Keratinocyte (primary cell): ENCODE measurements at regions not wholly inside any gene's neighbourhood (a gene's known extent, or its start where the extent isn't known, plus 50 kb on each side); places are given as distances from the start of the nearest gene placed in this dataset.

Experiments
- DNase-seq: peaks from one replicate; pipeline ENCODE4 v3.0.0-alpha.2; 2011; ENCODE audit warnings: low read depth, missing footprints, low spot score
- FAIRE-seq: peaks from 2 replicates; lab custom pipeline; 2011; peaks lifted over from hg19 to GRCh38; lab: Jason Lieb, UNC
- H2AFZ ChIP-seq: 2 replicates; pipeline ENCODE4 v1.6.0; 2012; ENCODE audit warnings: low read length, control low read depth, inconsistent platforms; ENCODE audit not compliant: control insufficient read depth
- H3K27ac ChIP-seq: 2 replicates; pipeline ENCODE4 v1.5.1; 2011; ENCODE audit warnings: low read length; ENCODE audit not compliant: control insufficient read depth, insufficient read depth
- H3K27me3 ChIP-seq: 3 replicates; pipeline ENCODE4 v1.6.0; 2011; ENCODE audit warnings: low read length; ENCODE audit not compliant: control insufficient read depth, insufficient read depth; ENCODE audit errors: extremely low read depth
- H3K36me3 ChIP-seq, 2 experiments: 2 replicates in 1 of 2; 3 replicates in 1 of 2; pipeline ENCODE4 v1.5.1; 2011; ENCODE audit warnings: low read length in 2 of 2, mild to moderate bottlenecking in 1 of 2; ENCODE audit not compliant: control insufficient read depth in 2 of 2, insufficient read depth in 2 of 2; ENCODE audit errors: extremely low read depth in 1 of 2
- H3K4me1 ChIP-seq: 3 replicates; pipeline ENCODE4 v1.5.1; 2011; ENCODE audit warnings: low read length; ENCODE audit not compliant: control insufficient read depth, insufficient read depth; ENCODE audit errors: extremely low read depth
- H3K4me2 ChIP-seq: 3 replicates; pipeline ENCODE4 v1.6.0; 2011; ENCODE audit warnings: low read depth, low read length; ENCODE audit not compliant: control insufficient read depth, insufficient read depth; ENCODE audit errors: extremely low read depth
- H3K4me3 ChIP-seq, 3 experiments: fragments of 200-600 bp in 1 of 3; sonication (generic) in 1 of 3; 2 replicates in 2 of 3; 3 replicates in 1 of 3; pipeline ENCODE4 v1.5.1; 2011 to 2016; ENCODE audit warnings: low read length in 3 of 3, mild to moderate bottlenecking in 3 of 3, control low read depth in 2 of 3, inconsistent platforms in 1 of 3, low read depth in 1 of 3, mixed read lengths in 1 of 3, mixed run types in 1 of 3, moderate library complexity in 1 of 3; ENCODE audit not compliant: control insufficient read depth in 2 of 3, insufficient read depth in 2 of 3; ENCODE audit errors: extremely low read depth in 1 of 3
- H3K79me2 ChIP-seq: 2 replicates; pipeline ENCODE4 v1.6.0; 2012; ENCODE audit warnings: low read length; ENCODE audit not compliant: control insufficient read depth, insufficient read depth
- H3K9ac ChIP-seq: 3 replicates; pipeline ENCODE4 v1.6.0; 2011; ENCODE audit warnings: low read length; ENCODE audit not compliant: control insufficient read depth, insufficient read depth; ENCODE audit errors: extremely low read depth
- H3K9me1 ChIP-seq: 3 replicates; pipeline ENCODE4 v1.6.0; 2011; ENCODE audit warnings: low read length; ENCODE audit not compliant: control insufficient read depth, insufficient read depth; ENCODE audit errors: extremely low read depth
- H3K9me3 ChIP-seq: 2 replicates; pipeline ENCODE4 v1.5.1; 2012; ENCODE audit warnings: low read depth, low read length; ENCODE audit not compliant: control insufficient read depth
- H4K20me1 ChIP-seq: 3 replicates; pipeline ENCODE4 v1.6.0; 2011; ENCODE audit warnings: low read length; ENCODE audit not compliant: control insufficient read depth, insufficient read depth; ENCODE audit errors: extremely low read depth
- CTCF ChIP-seq, 3 experiments: IDR thresholded peaks in 1 of 3; conservative IDR thresholded peaks in 1 of 3; optimal IDR thresholded peaks in 1 of 3; 2 replicates in 2 of 3; 3 replicates in 1 of 3; pipeline versions ENCODE3 to v1.5.1; 2011; ENCODE audit warnings: low read length in 3 of 3, mild to moderate bottlenecking in 3 of 3, moderate library complexity in 2 of 3, control low read depth in 1 of 3, inconsistent platforms in 1 of 3; ENCODE audit not compliant: insufficient read depth in 2 of 3; ENCODE audit errors: extremely low read depth in 1 of 3
- EZH2 ChIP-seq: IDR thresholded peaks from one replicate; pipeline ENCODE4 v1.6.1; 2012; ENCODE audit warnings: inconsistent platforms, mild to moderate bottlenecking, low read length, moderate library complexity
- dilution Hi-C: fragments of 300-500 bp; cut with MboI; formaldehyde crosslinking; loops from one replicate; pipeline ENCODE4 v1.7.0; 2020; ENCODE audit warnings: low sequenced_read_pairs; ENCODE audit not compliant: extremely low pct_ligation_motif_present

DNA sequence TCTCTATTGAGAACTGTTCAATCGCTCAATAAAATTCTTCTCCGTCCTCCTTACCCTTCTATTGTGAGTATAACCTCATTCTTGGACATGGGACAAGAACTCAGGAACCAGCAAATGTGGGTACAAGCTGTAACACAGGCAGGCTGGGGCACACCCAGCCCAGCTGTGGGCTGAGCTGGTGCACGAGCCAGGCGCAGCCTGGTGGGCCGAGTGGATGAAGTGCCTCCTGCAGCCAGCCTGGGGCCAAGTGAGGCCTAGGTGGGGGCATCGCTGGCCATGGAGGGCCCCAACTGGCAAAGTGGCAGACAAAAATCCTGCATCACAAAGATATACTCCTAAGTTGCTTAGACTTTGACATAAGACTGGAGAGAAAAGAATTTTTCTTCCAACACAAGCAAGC, 57.9 kb upstream of the DIAPH3 start:
- Histone ChIP-seq H3K9ac (no peak overlapping the region), H3K36me3 (no peaks in the 10 kb centered on the region), H3K79me2 (no peaks in the 10 kb centered on the region), H3K27ac (no peak overlapping the region), H3K4me2 (no peak overlapping the region), H3K27me3 (peaks cover 9% of the 10 kb centered on the region), H3K4me3 (no peak overlapping the region), H3K9me3 (no peaks in the 10 kb centered on the region), H3K4me1 (no peaks in the 10 kb centered on the region), H4K20me1 (no peaks in the 10 kb centered on the region), H3K9me1 (no peaks in the 10 kb centered on the region), H2AFZ (no peak overlapping the region)
- DNase-seq (no peak), FAIRE-seq (no peak)
- TF ChIP-seq CTCF (optimal IDR thresholded peaks at IDR 0.05 in 1 of 3, IDR thresholded peaks at IDR 0.05 in 1 of 3, conservative IDR thresholded peaks at IDR 0.05 in 1 of 3; ENCODE audit: extremely low read depth in 1 of 3, insufficient read depth in 2 of 3, low read length in 3 of 3) (no peak), EZH2 (no peak)
- dilution Hi-C loops = no loop called here

GRCh38 chr13:60226507-60226906, 62.8 kb upstream of the DIAPH3 start:
- Histone ChIP-seq H3K4me3 (no peak overlapping the region), H3K4me1 (no peaks in the 10 kb centered on the region), H3K27ac (no peak overlapping the region), H4K20me1 (no peaks in the 10 kb centered on the region), H3K9me1 (no peaks in the 10 kb centered on the region), H3K9ac (no peak overlapping the region), H3K9me3 (no peaks in the 10 kb centered on the region), H2AFZ (no peak overlapping the region), H3K79me2 (no peaks in the 10 kb centered on the region), H3K27me3 (peaks cover 6% of the 10 kb centered on the region), H3K4me2 (no peak overlapping the region), H3K36me3 (no peaks in the 10 kb centered on the region)
- DNase-seq = no peak
- dilution Hi-C loops = no loop called here
- TF ChIP-seq CTCF (optimal IDR thresholded peaks at IDR 0.05 in 1 of 3, IDR thresholded peaks at IDR 0.05 in 1 of 3, conservative IDR thresholded peaks at IDR 0.05 in 1 of 3; ENCODE audit: extremely low read depth in 1 of 3, insufficient read depth in 2 of 3, low read length in 3 of 3) = peak; percentile 34 to 76 (median 37)
- TF ChIP-seq EZH2 = no peak
- no peak for FAIRE-seq
